ENCODE measurements at regions not wholly inside any gene's neighbourhood (a gene's known extent, or its start where the extent isn't known, plus 50 kb on each side); places are given as distances from the start of the nearest gene placed in this dataset.

DNA sequence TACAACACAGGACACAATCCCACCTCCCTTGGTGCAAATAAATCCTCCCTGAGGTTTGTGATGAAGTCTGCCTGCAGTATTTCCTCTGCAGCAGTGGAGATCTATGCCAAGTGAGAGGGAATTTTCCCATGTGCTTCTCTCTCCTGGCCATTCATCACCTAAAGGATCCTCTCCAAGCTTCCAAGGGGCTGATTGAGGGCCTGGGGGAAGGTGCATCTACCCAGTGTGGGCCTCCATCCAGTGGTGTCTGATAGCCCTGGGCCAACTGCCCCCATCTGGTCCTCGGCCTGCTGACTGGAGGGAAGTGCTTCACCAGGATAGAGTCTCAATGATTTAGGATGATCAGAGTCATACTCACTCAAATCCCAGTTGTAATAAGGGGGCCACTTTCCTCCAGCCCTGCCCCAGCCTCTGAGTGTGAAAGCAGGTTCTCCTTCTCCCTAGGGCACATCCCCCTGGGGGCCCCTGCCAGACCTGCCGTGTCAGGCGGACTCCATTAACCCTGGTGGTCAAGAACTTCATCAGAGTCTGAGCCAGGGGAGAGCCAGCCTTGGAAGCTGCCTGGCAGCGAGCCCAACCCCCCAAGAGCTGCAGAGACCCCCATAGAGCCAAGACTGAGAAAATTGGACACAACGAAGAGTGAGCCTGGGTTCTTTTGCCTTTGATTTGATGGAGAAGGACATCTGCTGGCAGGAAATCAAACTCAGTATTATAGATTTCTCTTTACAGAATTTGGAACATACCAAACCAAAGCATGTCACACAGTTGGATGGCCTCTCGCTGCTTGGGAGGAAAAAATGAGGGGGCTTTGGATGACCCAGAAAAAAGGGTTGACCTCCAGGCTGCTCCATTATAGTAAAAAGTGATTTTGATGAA, 509.6 kb downstream of the CMPK2 start:
- DNase-seq (ENCODE audit: low read depth), result no peak

DNA sequence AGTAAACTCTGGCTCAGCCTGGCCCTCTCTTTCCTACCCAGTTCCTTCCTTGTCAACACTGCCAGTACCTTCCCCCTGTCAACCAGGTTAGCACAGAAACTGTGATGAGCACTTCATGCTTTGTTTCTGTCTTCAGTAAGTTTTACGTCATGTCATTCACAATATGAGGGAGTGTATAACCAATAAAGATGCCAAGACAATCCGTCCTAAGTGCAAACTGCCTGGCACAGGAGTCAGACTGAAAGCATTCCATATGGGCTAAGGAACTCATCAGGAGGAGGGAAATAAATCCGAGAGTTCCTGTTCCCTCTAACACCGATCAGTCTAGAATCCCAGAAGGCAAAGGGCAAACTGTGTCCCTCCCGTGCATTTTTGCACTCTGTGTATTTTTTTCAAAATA, 507.2 kb downstream of the CMPK2 start:
- DNase-seq (ENCODE audit: low read depth), result no peak

DNA sequence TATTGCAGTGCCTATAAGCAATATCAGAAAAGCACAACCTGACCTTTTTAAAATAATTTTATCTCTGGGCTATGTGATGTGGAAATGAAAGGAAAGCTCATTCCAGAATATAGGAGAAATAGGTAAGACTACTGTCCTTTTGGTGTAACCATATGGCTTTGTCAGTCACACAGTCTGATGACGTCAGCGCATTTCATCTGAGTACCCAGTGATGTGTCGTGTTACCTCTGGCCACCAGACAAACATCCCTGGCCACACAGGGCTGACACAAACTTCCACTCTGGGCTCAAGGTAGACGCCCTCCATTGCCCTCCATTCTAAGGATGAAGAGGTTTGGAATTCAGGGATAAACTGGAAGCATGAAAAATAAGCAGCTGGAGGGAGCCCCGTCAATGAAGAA, 506.7 kb downstream of the CMPK2 start:
- DNase-seq (ENCODE audit: low read depth), result no peak

DNA sequence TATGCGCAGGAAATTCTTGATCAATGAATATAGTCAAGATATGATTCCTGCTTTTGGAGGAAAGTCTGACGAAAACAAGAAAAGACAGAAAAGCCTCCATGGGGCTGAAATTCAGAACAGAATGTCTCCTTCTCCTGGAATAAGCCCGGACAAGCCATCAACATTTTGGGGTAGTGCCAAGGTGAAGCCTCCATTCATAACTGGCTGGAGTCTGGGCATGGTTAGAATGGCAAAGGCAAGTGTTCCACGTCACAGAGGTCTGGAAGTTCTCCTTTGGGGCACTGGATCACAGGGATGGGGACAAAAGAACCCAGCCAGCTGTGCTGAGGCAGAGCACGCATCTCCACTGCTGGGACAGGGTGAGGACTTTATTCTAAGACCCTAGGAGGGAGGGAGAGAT, 505.7 kb downstream of the CMPK2 start:
- DNase-seq (ENCODE audit: low read depth), result no peak

DNA sequence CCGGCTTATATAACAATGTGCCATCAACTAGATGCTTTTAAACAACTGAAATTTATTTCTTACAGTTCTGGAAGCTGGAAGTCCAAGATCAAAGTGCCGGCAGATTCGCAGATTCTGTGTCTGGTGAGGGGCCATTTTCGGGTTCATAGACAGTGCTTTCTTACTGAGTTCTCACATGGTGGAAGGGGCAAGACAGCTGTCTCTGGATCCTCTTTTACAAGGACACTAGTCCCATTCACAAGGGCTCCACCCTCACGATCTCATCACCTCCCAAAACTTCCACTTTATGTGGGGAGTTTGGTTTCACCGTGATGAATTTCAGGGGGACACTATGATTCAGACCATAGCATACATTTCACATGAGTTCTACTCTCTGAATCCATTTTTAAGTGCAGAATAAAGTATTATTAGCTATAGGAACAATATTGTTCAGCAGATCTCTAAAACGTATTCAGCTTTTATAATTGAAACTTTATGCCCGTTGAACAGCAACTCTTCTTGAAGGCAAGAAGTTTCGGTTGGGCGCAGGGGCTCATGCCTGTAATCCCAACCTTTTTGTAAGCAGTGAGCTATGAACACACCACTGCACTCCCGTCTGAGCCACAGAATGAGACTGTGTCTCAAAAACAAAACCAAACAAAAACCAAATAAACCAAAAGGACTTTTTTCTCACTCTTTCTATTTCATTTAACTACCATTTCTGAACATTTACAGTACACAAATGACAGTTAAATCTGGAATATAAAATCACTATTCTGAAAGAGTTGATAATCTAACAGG, 502.8 kb downstream of the CMPK2 start:
- no peak for DNase-seq (ENCODE audit: low read depth)

DNA sequence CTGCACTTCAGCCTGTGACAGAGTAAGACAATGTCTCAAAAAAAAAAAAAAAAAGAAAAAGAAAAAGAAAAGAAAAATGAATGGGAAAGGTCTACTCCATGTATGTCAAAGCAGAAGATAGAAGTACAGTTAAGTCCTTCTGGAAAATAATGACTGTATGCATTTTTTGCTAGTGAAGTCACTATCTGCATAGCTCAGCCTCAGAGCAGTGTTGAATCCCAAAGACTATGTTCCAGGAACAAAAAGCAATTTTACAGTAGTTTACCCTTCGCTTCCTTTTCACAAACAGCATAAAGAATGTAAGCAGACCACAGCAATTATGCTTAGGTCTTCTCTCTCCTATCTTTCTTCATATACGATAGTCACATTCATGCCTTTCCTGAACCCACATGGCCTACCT, 497.4 kb downstream of the CMPK2 start:
- no peak for DNase-seq (ENCODE audit: low read depth)

DNA sequence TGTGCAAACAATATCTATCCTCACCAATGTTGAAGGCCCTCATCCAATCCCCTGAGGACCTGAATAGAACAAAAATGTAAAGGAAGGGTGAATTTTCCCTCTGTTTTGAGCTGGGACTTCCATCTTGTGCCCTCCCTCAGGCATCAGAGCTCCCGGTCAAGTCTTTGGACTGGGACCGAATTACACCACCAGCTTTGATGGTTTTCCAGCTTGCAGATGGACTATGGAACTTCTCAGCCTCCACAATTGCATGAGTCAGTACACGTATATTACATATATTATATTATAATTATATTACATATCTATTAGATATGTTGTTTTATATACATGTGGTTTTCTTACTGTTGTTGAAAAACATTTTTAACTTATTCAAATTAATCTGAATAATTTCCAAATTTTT, 496.4 kb downstream of the CMPK2 start:
- no peak for DNase-seq (ENCODE audit: low read depth)

DNA sequence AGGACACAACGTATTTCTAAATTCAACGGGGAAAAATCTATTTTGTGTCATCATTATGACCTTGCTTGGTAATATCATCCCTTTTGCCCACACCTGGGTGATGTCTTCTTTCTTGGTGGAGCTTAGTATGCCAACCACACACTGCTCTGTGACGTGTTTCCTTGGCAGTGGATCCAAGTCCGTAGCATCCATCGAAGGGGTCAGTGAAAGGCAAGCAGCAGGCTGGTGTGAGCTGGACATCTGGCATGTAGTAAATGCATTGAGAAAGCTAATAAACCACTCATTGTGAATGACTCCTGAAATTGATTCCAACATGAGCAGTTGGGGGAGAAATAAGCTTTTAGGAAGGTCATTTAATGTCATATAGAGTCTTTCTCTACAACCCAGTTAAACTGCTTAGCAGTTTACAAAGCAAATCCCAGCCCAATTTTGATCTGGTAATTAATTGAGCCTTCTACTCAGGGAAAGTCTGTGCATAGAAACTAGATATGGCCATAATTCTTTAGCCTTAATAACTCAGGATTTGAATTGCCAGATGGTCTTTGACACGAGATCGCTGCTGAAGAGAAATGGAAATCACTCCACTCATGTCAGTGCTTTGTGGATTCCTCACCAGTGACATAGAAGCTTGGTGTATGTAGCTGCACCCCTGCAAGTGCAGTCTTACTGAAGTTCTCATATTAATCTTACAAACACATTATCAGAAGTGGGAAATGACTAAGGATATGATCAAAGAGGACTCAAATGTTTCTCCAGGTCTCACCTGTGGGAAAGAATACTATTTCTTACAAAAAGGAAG, 494.8 kb downstream of the CMPK2 start:
- DNase-seq (ENCODE audit: low read depth), result no peak

DNA sequence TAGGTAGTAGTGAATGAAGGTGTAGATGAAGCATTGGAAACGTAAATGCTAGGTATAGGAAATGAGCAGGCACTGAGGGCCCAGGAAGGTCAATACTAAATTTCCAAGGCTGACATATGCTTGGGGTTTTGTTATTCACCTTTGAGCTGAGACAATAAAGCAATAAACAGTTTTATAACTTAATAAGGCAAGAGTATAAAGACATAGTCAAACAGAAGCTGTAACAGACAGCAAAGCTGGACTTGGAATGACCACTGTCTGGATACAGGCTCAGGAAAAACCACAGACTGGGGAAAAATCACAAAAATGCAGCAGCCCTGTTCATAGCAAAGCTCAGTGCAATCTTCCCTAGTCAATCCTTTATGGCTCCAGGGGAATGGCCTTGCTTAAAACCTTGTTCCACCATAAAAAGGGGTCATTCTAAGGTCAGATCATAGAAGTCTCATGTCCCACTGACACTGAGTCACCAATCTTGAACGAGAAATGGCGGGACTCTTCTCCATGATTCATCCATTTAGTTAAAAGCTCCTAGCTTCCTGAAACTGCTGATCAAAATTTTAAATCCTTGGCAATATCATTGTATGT, 493.3 kb downstream of the CMPK2 start:
- DNase-seq (ENCODE audit: low read depth), result no peak

DNA sequence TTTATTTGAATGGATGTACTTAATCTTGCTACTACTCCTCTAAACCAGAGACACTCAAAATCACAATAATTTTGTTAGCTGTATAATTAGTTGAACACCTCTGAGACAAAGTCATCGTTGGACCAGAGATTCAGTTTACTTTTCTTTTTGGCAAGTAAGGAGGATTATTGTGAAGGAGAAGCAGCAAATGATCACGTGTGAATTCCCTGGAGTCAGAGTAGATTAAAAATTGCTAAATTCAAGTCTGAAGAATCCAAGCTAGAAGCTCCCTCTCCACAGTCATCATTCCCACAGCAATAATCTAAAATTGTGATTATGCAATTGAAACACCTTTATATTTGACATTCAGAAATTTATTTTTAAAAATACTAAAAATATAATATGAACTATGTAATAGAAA, 484.4 kb downstream of the CMPK2 start:
- no peak for DNase-seq (ENCODE audit: low read depth)

DNA sequence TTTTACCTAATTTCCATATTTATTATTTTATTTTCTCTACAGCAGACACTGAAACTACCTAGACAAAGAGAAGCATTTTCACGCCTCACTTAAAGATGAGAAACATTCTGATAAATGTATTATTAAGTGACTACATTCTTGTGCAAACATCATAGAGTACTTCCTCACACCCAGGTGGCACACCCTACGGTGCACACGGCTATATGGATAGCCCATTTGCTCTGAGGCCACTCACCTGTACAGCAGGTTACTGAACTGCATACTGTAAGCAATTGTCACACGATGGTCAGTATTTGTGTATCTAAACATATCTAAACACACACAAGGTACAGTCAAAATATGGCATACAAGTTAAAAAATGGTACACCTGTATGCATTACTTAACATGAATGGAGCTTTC, 481.4 kb downstream of the CMPK2 start:
- DNase-seq (ENCODE audit: low read depth), result no peak

DNA sequence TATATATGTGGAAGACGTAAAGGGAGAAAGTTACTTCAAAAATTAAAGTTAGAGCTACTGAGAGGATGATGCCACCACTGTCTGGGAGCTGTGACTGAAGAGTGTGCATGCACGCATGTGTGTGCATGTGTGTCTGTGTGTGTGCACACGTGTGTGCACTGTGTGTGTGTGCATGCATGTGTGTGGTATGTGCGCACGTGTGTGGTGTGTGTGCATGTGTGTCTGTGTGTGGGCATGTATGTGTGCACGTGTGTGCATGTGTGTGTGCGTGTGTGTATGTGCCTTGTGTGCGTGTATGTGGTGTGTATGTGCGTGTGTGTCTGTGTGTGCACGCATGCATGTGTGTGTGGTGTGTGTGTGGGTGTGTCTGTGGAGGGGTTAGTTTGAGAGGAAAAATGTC, 473.4 kb downstream of the CMPK2 start:
- no peak for DNase-seq (ENCODE audit: low read depth)

DNA sequence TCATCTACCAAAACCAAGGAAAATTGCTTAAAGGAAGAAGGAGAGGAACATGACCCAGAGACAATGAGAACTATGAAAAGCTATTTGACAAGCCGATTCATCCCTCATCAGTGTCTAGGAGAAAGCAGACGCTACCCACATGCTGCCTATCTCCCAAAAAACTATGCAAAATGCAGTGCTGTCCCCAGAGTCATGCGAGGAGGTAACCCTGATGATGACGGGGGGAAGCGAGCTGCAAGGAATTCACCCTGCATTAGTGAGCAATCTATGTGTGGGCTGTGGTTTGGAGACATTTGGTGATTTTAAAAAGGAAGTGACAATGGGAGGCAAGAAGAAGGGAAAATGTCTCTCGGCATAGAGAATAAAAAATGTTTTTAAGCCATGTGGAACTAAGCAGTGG, 472.7 kb downstream of the CMPK2 start:
- no peak for DNase-seq (ENCODE audit: low read depth)

DNA sequence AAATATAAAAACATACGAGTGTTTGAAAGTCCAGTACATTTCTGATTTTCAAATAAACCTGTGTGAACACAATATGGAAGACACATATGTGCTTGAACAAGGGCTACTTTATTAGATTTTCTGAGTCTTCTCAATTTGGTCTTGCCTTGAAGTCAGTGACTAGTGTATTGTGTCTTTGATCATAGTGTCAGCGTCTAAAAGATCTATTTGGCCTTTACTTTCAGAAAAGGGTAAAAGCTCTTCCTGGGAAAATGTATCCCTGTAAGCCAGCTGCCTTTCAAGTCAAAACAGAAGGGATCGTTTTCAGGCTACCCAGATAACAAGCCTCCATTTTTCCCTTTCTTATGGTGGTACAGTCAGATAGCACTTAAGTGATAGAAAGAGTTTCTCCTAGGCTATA, 471.9 kb downstream of the CMPK2 start:
- no peak for DNase-seq (ENCODE audit: low read depth)

DNA sequence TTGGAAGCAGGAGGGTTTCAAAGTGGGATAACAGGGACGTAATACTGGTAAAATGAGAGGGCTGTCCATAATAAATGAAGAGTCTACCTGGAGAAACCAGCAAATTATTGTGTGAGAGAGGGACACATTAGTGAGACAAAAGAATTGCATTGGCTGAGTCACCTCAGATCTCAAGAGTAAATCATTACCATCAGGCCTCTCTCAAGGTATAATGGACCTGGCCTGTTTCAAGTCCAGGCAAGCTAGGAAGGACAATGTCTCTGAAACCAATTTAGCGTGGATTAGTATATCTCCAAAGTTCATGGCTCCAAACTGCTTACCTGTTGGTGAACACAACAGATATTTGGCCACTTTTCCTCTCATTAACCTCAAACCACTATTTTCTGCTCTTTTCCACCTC, 471.4 kb downstream of the CMPK2 start:
- DNase-seq (ENCODE audit: low read depth), result no peak

DNA sequence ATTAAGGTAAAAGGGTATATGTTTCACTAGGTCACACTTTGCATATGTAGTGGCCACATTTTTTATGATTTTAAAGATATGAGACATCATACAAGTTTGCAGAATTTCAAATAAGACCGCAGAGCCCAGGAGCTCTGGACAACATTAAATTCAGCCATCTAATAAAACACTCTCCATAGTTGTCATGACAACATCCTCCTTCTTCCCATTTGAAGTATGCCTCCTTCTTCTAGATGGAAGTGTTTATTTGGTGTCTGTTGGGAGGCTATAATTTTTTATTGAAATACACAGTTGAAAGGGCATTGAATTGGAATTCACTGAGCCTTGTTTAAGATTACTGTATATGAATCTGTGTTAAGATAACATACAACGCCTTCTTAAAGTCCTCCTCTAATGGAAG, 467.3 kb downstream of the CMPK2 start:
- no peak for DNase-seq (ENCODE audit: low read depth)

DNA sequence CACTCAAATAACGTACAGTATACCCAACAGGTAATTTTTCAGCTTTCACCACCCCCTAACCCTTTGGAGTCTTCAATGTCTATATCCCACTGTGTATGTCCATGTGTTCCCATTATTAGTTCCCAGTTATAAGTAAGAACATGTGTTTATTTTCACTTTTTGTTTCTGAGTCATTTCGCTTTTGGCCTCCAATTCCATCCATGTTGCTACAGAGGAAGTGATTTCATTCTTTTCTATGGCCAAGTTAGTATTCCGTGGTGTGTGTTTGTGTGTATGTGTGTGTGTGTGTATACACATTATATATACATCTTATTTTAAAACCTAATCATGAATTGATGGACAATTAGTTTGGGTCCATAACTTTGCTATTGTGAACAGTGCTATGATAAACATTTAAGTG, 464.4 kb downstream of the CMPK2 start:
- DNase-seq (ENCODE audit: low read depth), result no peak

DNA sequence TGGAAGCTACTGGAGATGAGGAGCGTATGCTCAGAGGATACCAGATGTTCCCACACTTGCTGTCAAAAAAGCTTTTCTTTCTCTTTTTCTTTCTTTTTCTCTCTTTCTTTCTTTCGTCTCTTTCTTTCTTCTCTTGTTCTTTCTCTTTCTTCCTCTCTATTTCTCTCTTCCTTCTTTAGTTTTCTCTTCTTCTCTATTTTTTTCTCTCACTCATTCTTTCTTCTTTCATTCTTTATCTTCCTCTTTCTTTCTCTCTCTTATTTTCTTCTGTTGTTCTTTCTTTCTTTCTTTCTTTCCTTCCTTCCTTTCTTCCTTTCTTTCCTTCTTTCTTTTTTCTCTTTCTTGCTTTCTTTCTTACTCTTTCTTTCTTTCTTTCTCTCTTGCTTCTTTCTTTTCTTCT, 457.6 kb downstream of the CMPK2 start:
- no peak for DNase-seq (ENCODE audit: low read depth)

DNA sequence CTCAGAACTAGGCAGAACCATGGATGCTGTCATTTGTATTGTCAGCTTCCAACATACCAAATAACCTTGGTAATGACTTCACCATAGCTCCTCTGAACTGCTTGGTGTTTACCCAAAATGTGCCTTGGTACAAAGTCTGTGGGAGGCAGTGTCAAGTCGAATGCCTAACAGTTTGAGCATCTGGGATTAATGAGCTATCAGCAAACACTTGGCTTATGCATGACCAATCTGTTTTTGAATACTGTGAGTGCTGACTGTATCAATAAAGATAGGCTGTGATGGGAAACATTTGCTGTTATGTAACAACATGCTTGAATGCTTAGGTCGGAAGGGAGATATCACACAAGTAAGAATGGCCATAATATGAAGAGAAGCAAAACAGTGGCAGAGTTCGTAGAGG, 455.4 kb downstream of the CMPK2 start:
- no peak for DNase-seq (ENCODE audit: low read depth)

DNA sequence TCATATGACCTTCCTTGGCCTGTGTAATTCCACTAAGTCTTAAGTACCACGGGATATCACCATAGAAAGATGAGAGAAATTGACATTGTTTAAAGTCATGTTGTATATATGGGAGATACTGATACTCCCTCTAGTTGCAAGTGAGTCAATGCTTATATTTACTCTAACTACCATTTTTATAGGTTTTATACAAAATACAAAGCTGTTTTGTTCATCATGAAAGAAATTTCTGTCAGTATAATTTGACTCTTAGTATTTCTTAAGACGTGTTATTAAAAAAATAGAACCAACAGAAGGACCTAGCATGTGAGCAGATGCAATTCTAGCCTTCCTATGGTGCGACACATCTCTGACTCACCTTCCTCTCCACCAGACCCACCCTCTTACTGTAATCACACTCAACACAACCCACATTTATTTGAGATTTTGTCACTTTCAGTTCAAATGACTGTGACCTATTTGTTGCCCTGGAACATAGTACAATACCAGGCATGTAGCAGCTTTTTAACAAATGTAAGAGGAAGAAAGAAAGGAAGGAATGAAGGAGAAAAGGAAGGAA, 453.1 kb downstream of the CMPK2 start:
- no peak for DNase-seq (ENCODE audit: low read depth)

DNA sequence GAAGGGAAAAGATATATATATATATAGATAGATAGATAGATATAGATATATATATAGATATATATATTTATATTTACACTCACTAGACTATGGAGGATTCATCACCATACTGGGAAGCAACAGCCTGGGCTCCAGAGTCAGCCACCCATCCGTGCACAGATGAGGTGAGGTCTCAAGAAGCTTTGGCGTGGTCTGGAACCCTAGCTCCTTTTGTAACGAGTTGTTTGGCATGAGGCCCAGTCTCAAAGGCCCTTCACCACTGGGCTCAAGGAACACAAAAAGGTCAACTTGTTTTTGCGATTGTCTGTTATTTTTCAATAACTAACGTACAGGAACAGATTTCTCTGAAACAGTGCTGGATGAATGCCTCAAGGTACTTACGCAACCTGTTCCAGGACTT, 448.7 kb downstream of the CMPK2 start:
- DNase-seq (ENCODE audit: low read depth), result no peak

DNA sequence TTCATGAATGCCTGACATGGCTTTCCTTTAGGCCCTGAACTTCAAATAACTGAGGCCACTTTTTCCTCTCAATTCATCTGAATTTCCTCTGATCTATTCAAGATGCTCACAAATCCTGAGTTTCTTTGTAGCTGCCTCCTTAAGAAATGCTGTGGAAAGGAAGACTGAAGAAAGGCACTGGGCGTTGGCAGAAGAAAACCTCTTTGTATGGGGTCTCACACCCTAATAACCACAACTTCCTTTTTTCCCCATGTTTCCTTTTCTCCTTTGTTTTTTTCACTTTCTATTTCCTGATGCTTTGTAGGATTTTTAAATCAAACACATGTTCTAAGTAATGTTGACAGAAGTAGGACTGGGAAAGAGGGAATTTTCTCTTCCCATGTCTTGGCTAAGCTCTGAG, 447.4 kb downstream of the CMPK2 start:
- no peak for DNase-seq (ENCODE audit: low read depth)
